ENCODE measurements at regions not wholly inside any gene's neighbourhood (a gene's known extent, or its start where the extent isn't known, plus 50 kb on each side); places are given as distances from the start of the nearest gene placed in this dataset.
A peak's percentile ranks its signal among the peaks of the same experiment; 100 is the strongest.

- no peak for TF ChIP-seq PTTG1 (tag; IDR thresholded peaks at IDR 0.05; ENCODE audit: low read depth)
- peak; percentile 96 for TF ChIP-seq ARID1B (IDR thresholded peaks at IDR 0.05)
- no peak for TF ChIP-seq GMEB1 (CRISPR knock-in tag; IDR thresholded peaks at IDR 0.05)
- peak in 1 of 2 experiments; percentile 56; a peak in 2 of 4 replicates for TF ChIP-seq TRIM24 (IDR thresholded peaks at IDR 0.05)
- peak in 1 of 2 experiments; percentile 76; a peak in 2 of 4 replicates for TF ChIP-seq MAZ (CRISPR knock-in tag; conservative IDR thresholded peaks at IDR 0.05 in 1 of 2, IDR thresholded peaks at IDR 0.05 in 1 of 2)
- TF ChIP-seq, protein P1, sequence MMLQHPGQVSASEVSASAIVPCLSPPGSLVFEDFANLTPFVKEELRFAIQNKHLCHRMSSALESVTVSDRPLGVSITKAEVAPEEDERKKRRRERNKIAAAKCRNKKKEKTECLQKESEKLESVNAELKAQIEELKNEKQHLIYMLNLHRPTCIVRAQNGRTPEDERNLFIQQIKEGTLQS (IDR thresholded peaks at IDR 0.05): peak; percentile 95
- TF ChIP-seq, protein P1 (CRISPR knock-in tag; conservative IDR thresholded peaks at IDR 0.05): peak; percentile 83; the same call in 1 of the 2 replicates
- TF ChIP-seq NR2C1 (IDR thresholded peaks at IDR 0.05): no peak
- TF ChIP-seq NR2C1 (tag; IDR thresholded peaks at IDR 0.05): no peak
- TF ChIP-seq JUND (IDR thresholded peaks at IDR 0.05; ENCODE audit: borderline replicate concordance, low read depth, low read length): peak; percentile 98
- TF ChIP-seq JUND (tag; IDR thresholded peaks at IDR 0.05; ENCODE audit: borderline replicate concordance, low read depth, low read length): peak; percentile 95; the same call in 2 of the 3 replicates
- TF ChIP-seq GABPA (tag; conservative IDR thresholded peaks at IDR 0.05; ENCODE audit: low read depth): no peak
- TF ChIP-seq, protein P2, sequence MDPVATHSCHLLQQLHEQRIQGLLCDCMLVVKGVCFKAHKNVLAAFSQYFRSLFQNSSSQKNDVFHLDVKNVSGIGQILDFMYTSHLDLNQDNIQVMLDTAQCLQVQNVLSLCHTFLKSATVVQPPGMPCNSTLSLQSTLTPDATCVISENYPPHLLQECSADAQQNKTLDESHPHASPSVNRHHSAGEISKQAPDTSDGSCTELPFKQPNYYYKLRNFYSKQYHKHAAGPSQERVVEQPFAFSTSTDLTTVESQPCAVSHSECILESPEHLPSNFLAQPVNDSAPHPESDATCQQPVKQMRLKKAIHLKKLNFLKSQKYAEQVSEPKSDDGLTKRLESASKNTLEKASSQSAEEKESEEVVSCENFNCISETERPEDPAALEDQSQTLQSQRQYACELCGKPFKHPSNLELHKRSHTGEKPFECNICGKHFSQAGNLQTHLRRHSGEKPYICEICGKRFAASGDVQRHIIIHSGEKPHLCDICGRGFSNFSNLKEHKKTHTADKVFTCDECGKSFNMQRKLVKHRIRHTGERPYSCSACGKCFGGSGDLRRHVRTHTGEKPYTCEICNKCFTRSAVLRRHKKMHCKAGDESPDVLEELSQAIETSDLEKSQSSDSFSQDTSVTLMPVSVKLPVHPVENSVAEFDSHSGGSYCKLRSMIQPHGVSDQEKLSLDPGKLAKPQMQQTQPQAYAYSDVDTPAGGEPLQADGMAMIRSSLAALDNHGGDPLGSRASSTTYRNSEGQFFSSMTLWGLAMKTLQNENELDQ (CRISPR knock-in tag; IDR thresholded peaks at IDR 0.05; ENCODE audit: borderline replicate concordance): no peak
- no peak for TF ChIP-seq JUNB (CRISPR knock-in tag; conservative IDR thresholded peaks at IDR 0.05)
- TF ChIP-seq EGR1 (conservative IDR thresholded peaks at IDR 0.05): peak; percentile 87
- TF ChIP-seq NCOR1 (IDR thresholded peaks at IDR 0.05): peak; percentile 80
- TF ChIP-seq, protein P3, sequence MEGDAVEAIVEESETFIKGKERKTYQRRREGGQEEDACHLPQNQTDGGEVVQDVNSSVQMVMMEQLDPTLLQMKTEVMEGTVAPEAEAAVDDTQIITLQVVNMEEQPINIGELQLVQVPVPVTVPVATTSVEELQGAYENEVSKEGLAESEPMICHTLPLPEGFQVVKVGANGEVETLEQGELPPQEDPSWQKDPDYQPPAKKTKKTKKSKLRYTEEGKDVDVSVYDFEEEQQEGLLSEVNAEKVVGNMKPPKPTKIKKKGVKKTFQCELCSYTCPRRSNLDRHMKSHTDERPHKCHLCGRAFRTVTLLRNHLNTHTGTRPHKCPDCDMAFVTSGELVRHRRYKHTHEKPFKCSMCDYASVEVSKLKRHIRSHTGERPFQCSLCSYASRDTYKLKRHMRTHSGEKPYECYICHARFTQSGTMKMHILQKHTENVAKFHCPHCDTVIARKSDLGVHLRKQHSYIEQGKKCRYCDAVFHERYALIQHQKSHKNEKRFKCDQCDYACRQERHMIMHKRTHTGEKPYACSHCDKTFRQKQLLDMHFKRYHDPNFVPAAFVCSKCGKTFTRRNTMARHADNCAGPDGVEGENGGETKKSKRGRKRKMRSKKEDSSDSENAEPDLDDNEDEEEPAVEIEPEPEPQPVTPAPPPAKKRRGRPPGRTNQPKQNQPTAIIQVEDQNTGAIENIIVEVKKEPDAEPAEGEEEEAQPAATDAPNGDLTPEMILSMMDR (IDR thresholded peaks at IDR 0.05 in 2 of 3, conservative IDR thresholded peaks at IDR 0.05 in 1 of 3; ENCODE audit: insufficient read depth in 2 of 3, low read depth in 1 of 3, low read length in 3 of 3): no peak; a peak in 1 of 6 replicates
- no peak for TF ChIP-seq CEBPB (tag; IDR thresholded peaks at IDR 0.05)
- no peak for TF ChIP-seq BRD4 (IDR thresholded peaks at IDR 0.05)
- TF ChIP-seq ZNF184 (CRISPR knock-in tag; IDR thresholded peaks at IDR 0.05): no peak
- TF ChIP-seq HIVEP1 (CRISPR knock-in tag; IDR thresholded peaks at IDR 0.05): no peak
- no peak for TF ChIP-seq HDAC6 (IDR thresholded peaks at IDR 0.05; ENCODE audit: low read depth, low read length)
- TF ChIP-seq IRF2 (CRISPR knock-in tag; IDR thresholded peaks at IDR 0.05): no peak
Observed at GRCh38 chr6:3911614-3912336, 62.6 kb downstream of the FAM50B start (continued).
